GM23338 (cell line): ENCODE measurements at regions not wholly inside any gene's neighbourhood (a gene's known extent, or its start where the extent isn't known, plus 50 kb on each side); places are given as distances from the start of the nearest gene placed in this dataset.

Experiments used
- ATAC-seq: fragments of 200-7000 bp; cut with Tn5 transposase; 3 replicates; pipeline ENCODE4 v1.9.1; 2020
- DNase-seq: peaks from one replicate; pipeline ENCODE4 v3.0.0-alpha.2; 2015; ENCODE audit warnings: low spot score
- H2AFZ ChIP-seq: fragments of 200-600 bp; sonication (generic); 2 replicates; pipeline ENCODE4 v1.8.0; 2016; ENCODE audit warnings: antibody characterized with exemption, mild to moderate bottlenecking, moderate library complexity
- H3F3A ChIP-seq: fragments of 200-600 bp; sonication (generic); replicated peaks from 2 replicates; pipeline ENCODE4 v1.8.0; 2017; ENCODE audit warnings: antibody characterized with exemption, mixed run types, low read depth
- H3K27ac ChIP-seq: fragments of 200-600 bp; sonication (generic); 2 replicates; pipeline ENCODE4 v1.6.1; 2016; ENCODE audit warnings: low read depth
- H3K27me3 ChIP-seq: fragments of 200-600 bp; sonication (generic); 2 replicates; pipeline ENCODE4 v1.8.0; 2016; ENCODE audit warnings: mild to moderate bottlenecking, mixed run types, moderate library complexity; ENCODE audit not compliant: insufficient read depth
- H3K36me3 ChIP-seq: fragments of 200-600 bp; sonication (generic); 2 replicates; pipeline ENCODE4 v1.8.0; 2016; ENCODE audit warnings: mild to moderate bottlenecking; ENCODE audit not compliant: insufficient read depth
- H3K4me1 ChIP-seq: fragments of 200-600 bp; sonication (generic); 2 replicates; pipeline ENCODE4 v1.8.0; 2016; ENCODE audit warnings: mild to moderate bottlenecking, moderate library complexity; ENCODE audit not compliant: insufficient read depth
- H3K4me2 ChIP-seq: fragments of 200-600 bp; sonication (generic); 2 replicates; pipeline ENCODE4 v1.7.1; 2017; ENCODE audit warnings: mixed run types
- H3K4me3 ChIP-seq: fragments of 200-600 bp; sonication (generic); 2 replicates; pipeline ENCODE4 v1.6.1; 2016; ENCODE audit warnings: mixed run types
- H3K79me2 ChIP-seq: fragments of 200-600 bp; sonication (generic); replicated peaks from 2 replicates; pipeline ENCODE4 v1.8.0; 2017; ENCODE audit warnings: mild to moderate bottlenecking; ENCODE audit not compliant: insufficient read depth
- H3K9me2 ChIP-seq: fragments of 200-600 bp; sonication (generic); 2 replicates; pipeline ENCODE4 v1.8.0; 2017; ENCODE audit not compliant: insufficient read depth
- H4K20me1 ChIP-seq: fragments of 200-600 bp; sonication (generic); replicated peaks from 2 replicates; pipeline ENCODE4 v1.8.0; 2017; ENCODE audit warnings: mild to moderate bottlenecking; ENCODE audit not compliant: insufficient read depth
- H3K27ac Mint-ChIP-seq: 2 replicates; pipeline ENCODE4 v1.8.0; 2020; ENCODE audit warnings: inconsistent platforms, mild to moderate bottlenecking, moderate library complexity, mixed read lengths
- H3K27me3 Mint-ChIP-seq: 3 replicates; pipeline ENCODE4 v1.8.0; 2022; ENCODE audit warnings: low read depth, mild to moderate bottlenecking, moderate library complexity, mixed read lengths, inconsistent platforms; ENCODE audit not compliant: insufficient read depth, poor library complexity
- H3K36me3 Mint-ChIP-seq: 3 replicates; pipeline ENCODE4 v1.8.0; 2021; ENCODE audit warnings: low read depth, mild to moderate bottlenecking, inconsistent platforms, moderate library complexity, mixed read lengths
- H3K4me1 Mint-ChIP-seq: 3 replicates; pipeline ENCODE4 v1.8.0; 2020; ENCODE audit warnings: mild to moderate bottlenecking, inconsistent platforms, mixed read lengths
- H3K4me3 Mint-ChIP-seq: 3 replicates; pipeline ENCODE4 v1.8.0; 2021; ENCODE audit warnings: moderate library complexity, mild to moderate bottlenecking, inconsistent platforms, mixed read lengths
- H3K9me3 Mint-ChIP-seq: 3 replicates; pipeline ENCODE4 v1.8.0; 2020; ENCODE audit warnings: moderate library complexity, mild to moderate bottlenecking, inconsistent platforms, mixed read lengths
- CREB1 ChIP-seq: fragments of 250-450 bp; sonication (Bioruptor Pico); IDR thresholded peaks from 2 replicates; pipeline ENCODE4 v1.5.0; 2020; ENCODE audit warnings: low read depth, mild to moderate bottlenecking, moderate library complexity
- ETS1 ChIP-seq: IDR thresholded peaks from 2 replicates; pipeline ENCODE4 v1.6.1; 2016; ENCODE audit warnings: antibody characterized with exemption
- EZH2 ChIP-seq: fragments of 200-600 bp; sonication (generic); IDR thresholded peaks from one replicate; pipeline ENCODE4 v1.8.0; 2017; ENCODE audit warnings: antibody characterized with exemption, mild to moderate bottlenecking, low read depth; ENCODE audit not compliant: unreplicated experiment
- EZH2phosphoT487 ChIP-seq: fragments of 200-600 bp; sonication (generic); IDR thresholded peaks from one replicate; pipeline ENCODE4 v1.8.1; 2018; ENCODE audit warnings: antibody characterized with exemption; ENCODE audit not compliant: unreplicated experiment
- JUNB ChIP-seq: IDR thresholded peaks from one replicate; pipeline ENCODE4 v1.6.1; 2016; ENCODE audit warnings: antibody characterized with exemption; ENCODE audit not compliant: unreplicated experiment
- NANOG ChIP-seq: IDR thresholded peaks from 2 replicates; pipeline ENCODE4 v1.6.1; 2016; ENCODE audit warnings: antibody characterized with exemption, borderline replicate concordance
- POLR2AphosphoS5 ChIP-seq: IDR thresholded peaks from 2 replicates; pipeline ENCODE4 v1.6.1; 2016; ENCODE audit warnings: antibody characterized with exemption, low read depth
- REST ChIP-seq: IDR thresholded peaks from one replicate; pipeline ENCODE4 v1.6.1; 2018; ENCODE audit warnings: antibody characterized with exemption; ENCODE audit not compliant: unreplicated experiment
- STAT1 ChIP-seq: IDR thresholded peaks from one replicate; pipeline ENCODE4 v1.6.1; 2016; ENCODE audit warnings: antibody characterized with exemption; ENCODE audit not compliant: unreplicated experiment
- ZNF114 ChIP-seq: fragments of 250-450 bp; sonication (Bioruptor Pico); IDR thresholded peaks from 2 replicates; pipeline ENCODE4 v1.5.0; 2020; ENCODE audit warnings: mild to moderate bottlenecking, moderate library complexity
- ZNF331 ChIP-seq: fragments of 250-450 bp; sonication (Bioruptor Pico); IDR thresholded peaks from 2 replicates; pipeline ENCODE4 v1.5.0; 2020; ENCODE audit warnings: low read depth, mild to moderate bottlenecking, moderate library complexity
- TF ChIP-seq, protein P1 (sequence below): fragments of 250-450 bp; sonication (Bioruptor Pico); IDR thresholded peaks from 2 replicates; pipeline ENCODE4 v1.5.0; 2020; ENCODE audit warnings: mild to moderate bottlenecking, moderate library complexity
- TF ChIP-seq, protein P2 (sequence below), 2 experiments: fragments of 200-600 bp in 1 of 2; sonication (generic) in 1 of 2; conservative IDR thresholded peaks; 2 replicates each; pipeline versions ENCODE4 v1.5.1 to v1.6.1; 2016 to 2017; ENCODE audit warnings: antibody characterized with exemption in 2 of 2, low read depth in 2 of 2, mild to moderate bottlenecking in 2 of 2, moderate library complexity in 1 of 2

GRCh38 chr11:64500176-64501013 is 55.3 kb upstream of the SLC22A11 start:
- peak overlapping the region; percentile 63; the same call in 1 of the 2 replicates for H2AFZ ChIP-seq
- no peaks in the 10 kb centered on the region for H3K4me1 Mint-ChIP-seq
- peaks cover 4% of the 10 kb centered on the region; the same call in 1 of the 2 replicates for H3K27me3 ChIP-seq
- H3K36me3 ChIP-seq, result no peaks in the 10 kb centered on the region
- H3K27ac ChIP-seq, result no peak overlapping the region
- peaks cover 5% of the 10 kb centered on the region for H3K27me3 Mint-ChIP-seq
- H4K20me1 ChIP-seq, result no peaks in the 10 kb centered on the region
- H3K9me2 ChIP-seq, result peaks cover 9% of the 10 kb centered on the region; the same call in 1 of the 2 replicates
- no peaks in the 10 kb centered on the region; the same call in 2 of the 3 replicates for H3K9me3 Mint-ChIP-seq
- no peaks in the 10 kb centered on the region for H3F3A ChIP-seq
- no peak overlapping the region for H3K27ac Mint-ChIP-seq
- no peak overlapping the region for H3K4me2 ChIP-seq
- ATAC-seq, result no peak
- H3K79me2 ChIP-seq, result no peaks in the 10 kb centered on the region
- no peak overlapping the region for H3K4me3 Mint-ChIP-seq
- no peaks in the 10 kb centered on the region for H3K36me3 Mint-ChIP-seq
- no peaks in the 10 kb centered on the region for H3K4me1 ChIP-seq
- DNase-seq, result no peak
- no peak overlapping the region for H3K4me3 ChIP-seq
- TF ChIP-seq POLR2AphosphoS5, result no peak
- no peak for TF ChIP-seq STAT1
- no peak for TF ChIP-seq EZH2
- TF ChIP-seq ZNF114, result no peak
- TF ChIP-seq EZH2phosphoT487, result no peak
- no peak for TF ChIP-seq NANOG
- TF ChIP-seq, protein P1, sequence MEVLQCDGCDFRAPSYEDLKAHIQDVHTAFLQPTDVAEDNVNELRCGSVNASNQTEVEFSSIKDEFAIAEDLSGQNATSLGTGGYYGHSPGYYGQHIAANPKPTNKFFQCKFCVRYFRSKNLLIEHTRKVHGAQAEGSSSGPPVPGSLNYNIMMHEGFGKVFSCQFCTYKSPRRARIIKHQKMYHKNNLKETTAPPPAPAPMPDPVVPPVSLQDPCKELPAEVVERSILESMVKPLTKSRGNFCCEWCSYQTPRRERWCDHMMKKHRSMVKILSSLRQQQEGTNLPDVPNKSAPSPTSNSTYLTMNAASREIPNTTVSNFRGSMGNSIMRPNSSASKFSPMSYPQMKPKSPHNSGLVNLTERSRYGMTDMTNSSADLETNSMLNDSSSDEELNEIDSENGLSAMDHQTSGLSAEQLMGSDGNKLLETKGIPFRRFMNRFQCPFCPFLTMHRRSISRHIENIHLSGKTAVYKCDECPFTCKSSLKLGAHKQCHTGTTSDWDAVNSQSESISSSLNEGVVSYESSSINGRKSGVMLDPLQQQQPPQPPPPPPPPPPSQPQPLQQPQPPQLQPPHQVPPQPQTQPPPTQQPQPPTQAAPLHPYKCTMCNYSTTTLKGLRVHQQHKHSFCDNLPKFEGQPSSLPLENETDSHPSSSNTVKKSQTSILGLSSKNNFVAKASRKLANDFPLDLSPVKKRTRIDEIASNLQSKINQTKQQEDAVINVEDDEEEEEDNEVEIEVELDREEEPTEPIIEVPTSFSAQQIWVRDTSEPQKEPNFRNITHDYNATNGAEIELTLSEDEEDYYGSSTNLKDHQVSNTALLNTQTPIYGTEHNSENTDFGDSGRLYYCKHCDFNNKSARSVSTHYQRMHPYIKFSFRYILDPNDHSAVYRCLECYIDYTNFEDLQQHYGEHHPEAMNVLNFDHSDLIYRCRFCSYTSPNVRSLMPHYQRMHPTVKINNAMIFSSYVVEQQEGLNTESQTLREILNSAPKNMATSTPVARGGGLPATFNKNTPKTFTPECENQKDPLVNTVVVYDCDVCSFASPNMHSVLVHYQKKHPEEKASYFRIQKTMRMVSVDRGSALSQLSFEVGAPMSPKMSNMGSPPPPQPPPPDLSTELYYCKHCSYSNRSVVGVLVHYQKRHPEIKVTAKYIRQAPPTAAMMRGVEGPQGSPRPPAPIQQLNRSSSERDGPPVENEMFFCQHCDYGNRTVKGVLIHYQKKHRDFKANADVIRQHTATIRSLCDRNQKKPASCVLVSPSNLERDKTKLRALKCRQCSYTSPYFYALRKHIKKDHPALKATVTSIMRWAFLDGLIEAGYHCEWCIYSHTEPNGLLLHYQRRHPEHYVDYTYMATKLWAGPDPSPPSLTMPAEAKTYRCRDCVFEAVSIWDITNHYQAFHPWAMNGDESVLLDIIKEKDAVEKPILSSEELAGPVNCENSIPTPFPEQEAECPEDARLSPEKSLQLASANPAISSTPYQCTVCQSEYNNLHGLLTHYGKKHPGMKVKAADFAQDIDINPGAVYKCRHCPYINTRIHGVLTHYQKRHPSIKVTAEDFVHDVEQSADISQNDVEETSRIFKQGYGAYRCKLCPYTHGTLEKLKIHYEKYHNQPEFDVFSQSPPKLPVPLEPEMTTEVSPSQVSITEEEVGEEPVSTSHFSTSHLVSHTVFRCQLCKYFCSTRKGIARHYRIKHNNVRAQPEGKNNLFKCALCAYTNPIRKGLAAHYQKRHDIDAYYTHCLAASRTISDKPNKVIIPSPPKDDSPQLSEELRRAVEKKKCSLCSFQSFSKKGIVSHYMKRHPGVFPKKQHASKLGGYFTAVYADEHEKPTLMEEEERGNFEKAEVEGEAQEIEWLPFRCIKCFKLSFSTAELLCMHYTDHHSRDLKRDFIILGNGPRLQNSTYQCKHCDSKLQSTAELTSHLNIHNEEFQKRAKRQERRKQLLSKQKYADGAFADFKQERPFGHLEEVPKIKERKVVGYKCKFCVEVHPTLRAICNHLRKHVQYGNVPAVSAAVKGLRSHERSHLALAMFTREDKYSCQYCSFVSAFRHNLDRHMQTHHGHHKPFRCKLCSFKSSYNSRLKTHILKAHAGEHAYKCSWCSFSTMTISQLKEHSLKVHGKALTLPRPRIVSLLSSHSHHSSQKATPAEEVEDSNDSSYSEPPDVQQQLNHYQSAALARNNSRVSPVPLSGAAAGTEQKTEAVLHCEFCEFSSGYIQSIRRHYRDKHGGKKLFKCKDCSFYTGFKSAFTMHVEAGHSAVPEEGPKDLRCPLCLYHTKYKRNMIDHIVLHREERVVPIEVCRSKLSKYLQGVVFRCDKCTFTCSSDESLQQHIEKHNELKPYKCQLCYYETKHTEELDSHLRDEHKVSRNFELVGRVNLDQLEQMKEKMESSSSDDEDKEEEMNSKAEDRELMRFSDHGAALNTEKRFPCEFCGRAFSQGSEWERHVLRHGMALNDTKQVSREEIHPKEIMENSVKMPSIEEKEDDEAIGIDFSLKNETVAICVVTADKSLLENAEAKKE, result no peak
- TF ChIP-seq ETS1, result no peak
- TF ChIP-seq REST, result no peak
- TF ChIP-seq, protein P2, sequence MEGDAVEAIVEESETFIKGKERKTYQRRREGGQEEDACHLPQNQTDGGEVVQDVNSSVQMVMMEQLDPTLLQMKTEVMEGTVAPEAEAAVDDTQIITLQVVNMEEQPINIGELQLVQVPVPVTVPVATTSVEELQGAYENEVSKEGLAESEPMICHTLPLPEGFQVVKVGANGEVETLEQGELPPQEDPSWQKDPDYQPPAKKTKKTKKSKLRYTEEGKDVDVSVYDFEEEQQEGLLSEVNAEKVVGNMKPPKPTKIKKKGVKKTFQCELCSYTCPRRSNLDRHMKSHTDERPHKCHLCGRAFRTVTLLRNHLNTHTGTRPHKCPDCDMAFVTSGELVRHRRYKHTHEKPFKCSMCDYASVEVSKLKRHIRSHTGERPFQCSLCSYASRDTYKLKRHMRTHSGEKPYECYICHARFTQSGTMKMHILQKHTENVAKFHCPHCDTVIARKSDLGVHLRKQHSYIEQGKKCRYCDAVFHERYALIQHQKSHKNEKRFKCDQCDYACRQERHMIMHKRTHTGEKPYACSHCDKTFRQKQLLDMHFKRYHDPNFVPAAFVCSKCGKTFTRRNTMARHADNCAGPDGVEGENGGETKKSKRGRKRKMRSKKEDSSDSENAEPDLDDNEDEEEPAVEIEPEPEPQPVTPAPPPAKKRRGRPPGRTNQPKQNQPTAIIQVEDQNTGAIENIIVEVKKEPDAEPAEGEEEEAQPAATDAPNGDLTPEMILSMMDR (conservative IDR thresholded peaks at IDR 0.05; ENCODE audit: low read depth in 2 of 2), result no peak
- no peak for TF ChIP-seq CREB1
- TF ChIP-seq JUNB, result no peak
- TF ChIP-seq ZNF331 (CRISPR knock-in tag), result no peak
